Neural crest cell (in vitro differentiated cells): ENCODE measurements at regions not wholly inside any gene's neighbourhood (a gene's known extent, or its start where the extent isn't known, plus 50 kb on each side); places are given as distances from the start of the nearest gene placed in this dataset.

Source experiments
- DNase-seq: peaks from one replicate; pipeline ENCODE4 v3.0.0; 2021; ENCODE audit warnings: low read depth, mixed read lengths, low spot score
- H3K27ac Mint-ChIP-seq: one replicate; pipeline ENCODE4 v1.8.0; 2021; ENCODE audit warnings: mild to moderate bottlenecking, mixed read lengths; ENCODE audit not compliant: unreplicated experiment
- H3K27me3 Mint-ChIP-seq: 2 replicates; pipeline ENCODE4 v1.8.0; 2021; ENCODE audit warnings: low read depth, mild to moderate bottlenecking, mixed read lengths
- H3K36me3 Mint-ChIP-seq: 2 replicates; pipeline ENCODE4 v1.8.0; 2021; ENCODE audit warnings: low read depth, mild to moderate bottlenecking, mixed read lengths
- H3K4me1 Mint-ChIP-seq: 2 replicates; pipeline ENCODE4 v1.8.0; 2021; ENCODE audit warnings: mixed read lengths
- H3K4me3 Mint-ChIP-seq: one replicate; pipeline ENCODE4 v1.8.0; 2021; ENCODE audit warnings: mild to moderate bottlenecking, mixed read lengths
- H3K9me3 Mint-ChIP-seq: 2 replicates; pipeline ENCODE4 v1.8.0; 2021; ENCODE audit warnings: mixed read lengths
- CTCF ChIP-seq: fragments of 200-600 bp; sonication (generic); conservative IDR thresholded peaks from 2 replicates; pipeline ENCODE4 v1.5.0; 2021; ENCODE audit warnings: antibody characterized with exemption, mild to moderate bottlenecking

GRCh38 chr11:70808686-70809375 is 410.5 kb downstream of the CTTN start:
- Mint-ChIP-seq H3K4me3 (no peak overlapping the region), H3K27me3 (peaks cover 4% of the 10 kb centered on the region), H3K4me1 (no peaks in the 10 kb centered on the region), H3K36me3 (no peaks in the 10 kb centered on the region), H3K27ac (no peak overlapping the region), H3K9me3 (peaks cover 4% of the 10 kb centered on the region)
- no peak for TF ChIP-seq CTCF
- no peak for DNase-seq

GRCh38 chr11:70810133-70810532 is 411.8 kb downstream of the CTTN start:
- Mint-ChIP-seq H3K27me3 (peaks cover 4% of the 10 kb centered on the region), H3K9me3 (peaks cover 4% of the 10 kb centered on the region), H3K4me3 (no peak overlapping the region), H3K27ac (no peak overlapping the region), H3K4me1 (no peaks in the 10 kb centered on the region), H3K36me3 (no peaks in the 10 kb centered on the region)
- no peak for TF ChIP-seq CTCF
- DNase-seq: no peak

- Mint-ChIP-seq H3K27me3 (peaks cover 4% of the 10 kb centered on the region), H3K27ac (no peak overlapping the region), H3K36me3 (no peaks in the 10 kb centered on the region), H3K4me1 (no peaks in the 10 kb centered on the region), H3K9me3 (peaks cover 4% of the 10 kb centered on the region), H3K4me3 (no peak overlapping the region)
- no peak for TF ChIP-seq CTCF
- DNase-seq: no peak
These were observed 412.4 kb downstream of the CTTN start for GRCh38 chr11:70810681-70811080.

GRCh38 chr11:70811483-70811882 is 413.2 kb downstream of the CTTN start:
- TF ChIP-seq CTCF: no peak
- no peak for DNase-seq
- no peak overlapping the region for H3K4me3 Mint-ChIP-seq
- H3K4me1 Mint-ChIP-seq: no peaks in the 10 kb centered on the region
- H3K9me3 Mint-ChIP-seq: peaks cover 4% of the 10 kb centered on the region
- H3K27me3 Mint-ChIP-seq: peaks cover 4% of the 10 kb centered on the region
- no peaks in the 10 kb centered on the region for H3K36me3 Mint-ChIP-seq
- H3K27ac Mint-ChIP-seq: no peak overlapping the region

GRCh38 chr11:70811915-70812314 is 413.6 kb downstream of the CTTN start:
- Mint-ChIP-seq H3K9me3 (peaks cover 4% of the 10 kb centered on the region), H3K4me1 (no peaks in the 10 kb centered on the region), H3K4me3 (no peak overlapping the region), H3K27me3 (peaks cover 4% of the 10 kb centered on the region), H3K36me3 (no peaks in the 10 kb centered on the region), H3K27ac (no peak overlapping the region)
- no peak for TF ChIP-seq CTCF
- DNase-seq: no peak
